K562 (cell line): ENCODE measurements at regions not wholly inside any gene's neighbourhood (a gene's known extent, or its start where the extent isn't known, plus 50 kb on each side); places are given as distances from the start of the nearest gene placed in this dataset.

Experiments
- ATAC-seq: fragments of 200-7000 bp; cut with Tn5 transposase; 3 replicates; pipeline ENCODE4 v1.9.1; 2020; ENCODE audit warnings: moderate library complexity
- BruUV-seq: library from RNA; stranded (reverse); fragments of 400-500 nt; replicated peaks from 2 replicates; lab custom pipeline; 2021; lab: Mats Ljungman, UMichigan
- CTCF ChIA-PET: fragments of 300-600 bp; formaldehyde crosslinking; extraction: SDS; loops from one replicate; lab custom pipeline; 2021; ENCODE audit warnings: low intra/inter-chr PET ratio; lab: Yijun Ruan, JAX
- POLR2A ChIA-PET: fragments of 300-600, 350-650 bp; sonication (Branson Sonifier 250); formaldehyde crosslinking; extraction: SDS; loops from one replicate; lab custom pipeline; 2021; ENCODE audit warnings: antibody characterized with exemption, inconsistent platforms; lab: Yijun Ruan, JAX
- DNase-seq, 4 experiments: peaks; one replicate each; pipeline versions ENCODE4 v3.0.0 to v3.0.0-alpha.2; 2011 to 2018; ENCODE audit warnings: low spot score in 3 of 4, mixed read lengths in 3 of 4; ENCODE audit errors: extremely low read depth in 1 of 4
- FAIRE-seq: peaks from 2 replicates; lab custom pipeline; 2011; peaks lifted over from hg19 to GRCh38; lab: Jason Lieb, UNC
- H2AFZ ChIP-seq: 2 replicates; pipeline ENCODE4 v1.6.0; 2011; ENCODE audit warnings: low read depth, low read length, control low read depth, inconsistent platforms
- H3K27ac ChIP-seq: fragments of 200-600 bp; 3 replicates; pipeline ENCODE4 v1.8.0; 2011; ENCODE audit warnings: low read depth, mild to moderate bottlenecking, control low read depth, inconsistent platforms, low read length, moderate library complexity, mixed read lengths; ENCODE audit errors: extremely low read depth
- H3K27me3 ChIP-seq, 2 experiments: fragments of 300-600 bp in 1 of 2; 2 replicates in 1 of 2; 3 replicates in 1 of 2; pipeline versions ENCODE4 v1.6.0 to v1.8.0; 2011; ENCODE audit warnings: inconsistent platforms in 2 of 2, low read length in 2 of 2, mild to moderate bottlenecking in 1 of 2, mixed read lengths in 1 of 2, moderate library complexity in 1 of 2; ENCODE audit not compliant: control insufficient read depth in 2 of 2, insufficient read depth in 2 of 2
- H3K36me3 ChIP-seq: fragments of 300-600 bp; 3 replicates; pipeline ENCODE4 v1.8.0; 2011; ENCODE audit warnings: mild to moderate bottlenecking, low read length, inconsistent platforms; ENCODE audit not compliant: control insufficient read depth, insufficient read depth
- H3K4me1 ChIP-seq, 2 experiments: fragments of 200-600 bp in 1 of 2; replicated peaks in 1 of 2; 2 replicates in 1 of 2; 3 replicates in 1 of 2; pipeline versions ENCODE4 v1.5.1 to v1.8.0; 2011; ENCODE audit warnings: inconsistent platforms in 2 of 2, low read length in 2 of 2, mild to moderate bottlenecking in 1 of 2, mixed read lengths in 1 of 2, moderate library complexity in 1 of 2; ENCODE audit not compliant: control insufficient read depth in 2 of 2, insufficient read depth in 2 of 2
- H3K4me2 ChIP-seq: 2 replicates; pipeline ENCODE4 v1.6.1; 2011; ENCODE audit warnings: low read length, control low read depth, inconsistent platforms, mixed read lengths; ENCODE audit not compliant: insufficient read depth
- H3K4me3 ChIP-seq: fragments of 200-600 bp; sonication (generic), shearing (Covaris generic); 2 replicates; pipeline ENCODE4 v1.5.1; 2016; ENCODE audit warnings: control low read depth, inconsistent platforms
- H3K79me2 ChIP-seq: fragments of 200-600 bp; 3 replicates; pipeline ENCODE4 v1.8.0; 2011; ENCODE audit warnings: low read length, inconsistent platforms; ENCODE audit not compliant: control insufficient read depth, insufficient read depth
- H3K9ac ChIP-seq, 2 experiments: 2 replicates each; pipeline versions ENCODE4 v1.6.0 to v1.6.1; 2011; ENCODE audit warnings: low read depth in 2 of 2, low read length in 2 of 2, control low read depth in 1 of 2, inconsistent platforms in 1 of 2, mild to moderate bottlenecking in 1 of 2, mixed read lengths in 1 of 2; ENCODE audit not compliant: insufficient read depth in 1 of 2
- H3K9me1 ChIP-seq: one replicate; pipeline ENCODE4 v1.6.0; 2011; ENCODE audit warnings: inconsistent platforms, mild to moderate bottlenecking, low read length, moderate library complexity; ENCODE audit not compliant: control insufficient read depth, insufficient read depth
- H3K9me3 ChIP-seq: replicated peaks from 2 replicates; pipeline ENCODE4 v1.5.1; 2011; ENCODE audit warnings: low read depth, low read length, inconsistent platforms; ENCODE audit not compliant: control insufficient read depth, insufficient read depth
- H4K20me1 ChIP-seq: replicated peaks from 2 replicates; pipeline ENCODE4 v1.6.1; 2011; ENCODE audit warnings: low read length, inconsistent platforms, mixed read lengths; ENCODE audit not compliant: control insufficient read depth, insufficient read depth
- CAMTA2 ChIP-seq: fragments of 250-450 bp; sonication (Bioruptor Pico); conservative IDR thresholded peaks from 2 replicates; pipeline ENCODE4 v1.5.1; 2022
- NFIC ChIP-seq: fragments of 450-650 bp; IDR thresholded peaks from 2 replicates; pipeline ENCODE4 v1.6.1; 2017; ENCODE audit warnings: mild to moderate bottlenecking, inconsistent platforms
- RBM14 ChIP-seq: fragments of 200-400 bp; formaldehyde crosslinking; IDR thresholded peaks from 2 replicates; pipeline ENCODE4 v1.6.1; 2018; ENCODE audit warnings: low read depth, mild to moderate bottlenecking, low read length, moderate library complexity, borderline replicate concordance; ENCODE audit not compliant: insufficient read depth
- RBM22 ChIP-seq: fragments of 200-400 bp; formaldehyde crosslinking; IDR thresholded peaks from 2 replicates; pipeline ENCODE4 v1.6.1; 2018; ENCODE audit warnings: low read length, low read depth; ENCODE audit not compliant: poor library complexity, severe bottlenecking
- ZFP30 ChIP-seq: fragments of 250-450 bp; sonication (Bioruptor Pico); IDR thresholded peaks from 2 replicates; pipeline ENCODE4 v1.8.0; 2022; ENCODE audit warnings: moderate library complexity, mild to moderate bottlenecking, inconsistent platforms, borderline replicate concordance
- ZFPM2 ChIP-seq: fragments of 250-450 bp; sonication (Bioruptor Pico); IDR thresholded peaks from 2 replicates; pipeline ENCODE4 v1.5.1; 2022; ENCODE audit warnings: mild to moderate bottlenecking
- ZNF146 ChIP-seq: IDR thresholded peaks from one replicate; pipeline ENCODE4 v1.6.1; 2018; ENCODE audit warnings: missing compliant biosample characterization; ENCODE audit not compliant: unreplicated experiment
- ZNF41 ChIP-seq: fragments of 250-450 bp; sonication (Bioruptor Pico); conservative IDR thresholded peaks from 2 replicates; pipeline ENCODE4 v1.4.0; 2020; ENCODE audit warnings: mild to moderate bottlenecking
- ZNF507 ChIP-seq: conservative IDR thresholded peaks from 2 replicates; pipeline ENCODE4 v1.6.1; 2017; ENCODE audit warnings: missing genetic modification characterization, missing compliant biosample characterization
- WGBS: fragments of 100-300 bp; shearing (Covaris generic); methylation state at CpG from one replicate; pipeline ENCODE4 v1.1.6; 2016; ENCODE audit warnings: low coverage, mixed read lengths; ENCODE audit not compliant: insufficient coverage; ENCODE audit errors: missing lambda C conversion rate; 5-methylcytosine and 5-hydroxymethylcytosine counted together
- in situ Hi-C: fragments of 300-500 bp; cut with MboI; formaldehyde crosslinking; loops from 4 replicates; pipeline ENCODE4 v1.15.0; 2018; ENCODE audit warnings: inconsistent platforms, mixed read lengths
- intact Hi-C: fragments of 100-400 bp; cut with micrococcal nuclease; formaldehyde crosslinking; loops from 2 replicates; pipeline ENCODE4 v1.14.2; 2022
- TF ChIP-seq, protein P1 (sequence below): fragments of 250-450 bp; sonication (Bioruptor Pico); IDR thresholded peaks from 2 replicates; pipeline ENCODE4 v1.5.0; 2021; ENCODE audit warnings: mild to moderate bottlenecking, moderate library complexity
- TF ChIP-seq, protein P2 (sequence below), 2 experiments: fragments of 250-450 bp in 1 of 2; fragments of 450-650 bp in 1 of 2; sonication (Bioruptor Pico) in 1 of 2; IDR thresholded peaks; 2 replicates each; pipeline versions ENCODE4 v1.6.1 to v1.8.0; 2016 to 2021; ENCODE audit warnings: mild to moderate bottlenecking in 2 of 2, moderate library complexity in 2 of 2, missing compliant biosample characterization in 1 of 2, missing genetic modification characterization in 1 of 2
- TF ChIP-seq, protein P3 (sequence below): sonication (generic); formaldehyde crosslinking; IDR thresholded peaks from 2 replicates; pipeline ENCODE4 v1.8.0; 2023; ENCODE audit warnings: missing genetic modification reagents, mild to moderate bottlenecking, borderline replicate concordance

DNA sequence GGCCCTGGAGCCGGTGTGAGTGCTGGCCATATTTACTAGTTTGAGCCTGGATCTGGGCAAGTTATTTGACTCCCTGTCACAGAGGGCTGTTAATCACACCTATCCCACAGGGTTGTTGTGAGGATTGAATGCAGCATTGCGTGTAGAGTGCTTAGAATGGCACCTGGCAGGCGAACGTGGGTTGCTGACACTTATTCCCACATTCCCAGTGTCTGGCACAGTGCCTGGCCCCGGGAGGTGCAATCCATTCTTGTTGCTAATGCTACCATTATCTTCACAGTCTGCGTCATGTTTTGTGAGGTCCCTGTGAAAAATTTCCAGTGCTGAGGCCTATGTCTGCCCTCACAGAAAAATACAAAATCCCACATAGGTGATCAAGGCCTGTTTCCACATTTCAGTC, 66.1 kb downstream of the CD2 start:
- FAIRE-seq = no peak
- POLR2A ChIA-PET = no interaction called here
- H2AFZ ChIP-seq = peak overlapping the region; percentile 29; the same call in 1 of the 2 replicates
- TF ChIP-seq ZFPM2 (CRISPR knock-in tag) (no peak), RBM14 (no peak), CAMTA2 (CRISPR knock-in tag) (no peak), ZNF146 (CRISPR knock-in tag) (no peak), RBM22 (no peak), ZFP30 (CRISPR knock-in tag) (no peak), ZNF507 (no peak), NFIC (no peak), ZNF41 (CRISPR knock-in tag) (no peak)
- TF ChIP-seq, protein P1, sequence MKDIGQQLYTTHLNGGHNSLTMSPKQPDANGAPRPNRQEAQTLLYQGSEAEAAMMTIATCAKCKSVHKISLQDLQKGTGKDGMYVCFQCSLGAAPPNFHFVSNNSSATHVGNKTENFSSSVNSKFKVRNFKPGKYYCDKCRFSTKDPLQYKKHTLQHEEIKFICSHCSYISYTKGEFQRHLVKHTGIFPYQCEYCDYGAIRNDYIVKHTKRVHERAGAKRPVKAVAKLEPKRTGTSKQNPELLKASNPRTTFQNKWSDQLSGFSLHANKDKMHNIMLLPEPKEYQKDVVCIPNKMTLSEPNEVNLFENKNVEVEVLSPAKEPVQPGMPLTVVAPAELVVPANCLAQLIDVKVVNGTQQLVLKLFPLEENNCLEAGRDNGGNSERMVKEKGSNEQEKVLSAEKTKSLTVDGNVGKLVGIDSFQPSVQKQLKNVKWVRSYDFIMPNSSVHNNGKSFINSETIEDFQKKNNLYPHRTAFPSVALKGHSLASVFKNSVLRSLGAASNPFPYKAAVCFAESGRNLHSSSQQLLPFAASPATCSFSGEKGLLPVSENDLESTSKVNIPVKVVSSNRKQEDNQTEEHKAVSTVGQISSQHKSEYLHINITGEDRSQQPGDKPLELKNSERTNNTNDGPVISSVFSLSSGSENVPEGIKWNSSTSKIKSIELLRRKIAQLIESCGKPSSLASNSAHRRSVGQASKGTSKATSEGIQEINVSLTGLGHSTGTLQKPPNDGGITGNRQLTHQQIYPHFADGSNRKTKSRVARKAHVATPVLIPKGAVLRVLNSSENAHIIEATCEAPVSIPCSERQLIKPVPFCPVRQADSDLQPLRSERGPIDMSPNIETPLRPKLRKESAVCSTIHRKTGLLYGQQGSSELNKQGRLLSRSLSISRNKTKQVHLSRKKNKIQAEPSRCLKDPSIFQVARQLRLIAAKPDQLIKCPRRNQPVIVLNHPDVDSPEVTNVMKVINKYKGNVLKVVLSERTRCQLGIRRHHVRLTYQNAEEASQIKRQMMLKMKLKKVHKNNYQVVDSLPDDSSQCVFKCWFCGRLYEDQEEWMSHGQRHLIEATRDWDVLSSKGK (CRISPR knock-in tag) = no peak
- TF ChIP-seq, protein P2, sequence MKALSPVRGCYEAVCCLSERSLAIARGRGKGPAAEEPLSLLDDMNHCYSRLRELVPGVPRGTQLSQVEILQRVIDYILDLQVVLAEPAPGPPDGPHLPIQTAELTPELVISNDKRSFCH (CRISPR knock-in tag; IDR thresholded peaks at IDR 0.05) = no peak
- TF ChIP-seq, protein P2 (tag; IDR thresholded peaks at IDR 0.05) = no peak
- TF ChIP-seq, protein P3, sequence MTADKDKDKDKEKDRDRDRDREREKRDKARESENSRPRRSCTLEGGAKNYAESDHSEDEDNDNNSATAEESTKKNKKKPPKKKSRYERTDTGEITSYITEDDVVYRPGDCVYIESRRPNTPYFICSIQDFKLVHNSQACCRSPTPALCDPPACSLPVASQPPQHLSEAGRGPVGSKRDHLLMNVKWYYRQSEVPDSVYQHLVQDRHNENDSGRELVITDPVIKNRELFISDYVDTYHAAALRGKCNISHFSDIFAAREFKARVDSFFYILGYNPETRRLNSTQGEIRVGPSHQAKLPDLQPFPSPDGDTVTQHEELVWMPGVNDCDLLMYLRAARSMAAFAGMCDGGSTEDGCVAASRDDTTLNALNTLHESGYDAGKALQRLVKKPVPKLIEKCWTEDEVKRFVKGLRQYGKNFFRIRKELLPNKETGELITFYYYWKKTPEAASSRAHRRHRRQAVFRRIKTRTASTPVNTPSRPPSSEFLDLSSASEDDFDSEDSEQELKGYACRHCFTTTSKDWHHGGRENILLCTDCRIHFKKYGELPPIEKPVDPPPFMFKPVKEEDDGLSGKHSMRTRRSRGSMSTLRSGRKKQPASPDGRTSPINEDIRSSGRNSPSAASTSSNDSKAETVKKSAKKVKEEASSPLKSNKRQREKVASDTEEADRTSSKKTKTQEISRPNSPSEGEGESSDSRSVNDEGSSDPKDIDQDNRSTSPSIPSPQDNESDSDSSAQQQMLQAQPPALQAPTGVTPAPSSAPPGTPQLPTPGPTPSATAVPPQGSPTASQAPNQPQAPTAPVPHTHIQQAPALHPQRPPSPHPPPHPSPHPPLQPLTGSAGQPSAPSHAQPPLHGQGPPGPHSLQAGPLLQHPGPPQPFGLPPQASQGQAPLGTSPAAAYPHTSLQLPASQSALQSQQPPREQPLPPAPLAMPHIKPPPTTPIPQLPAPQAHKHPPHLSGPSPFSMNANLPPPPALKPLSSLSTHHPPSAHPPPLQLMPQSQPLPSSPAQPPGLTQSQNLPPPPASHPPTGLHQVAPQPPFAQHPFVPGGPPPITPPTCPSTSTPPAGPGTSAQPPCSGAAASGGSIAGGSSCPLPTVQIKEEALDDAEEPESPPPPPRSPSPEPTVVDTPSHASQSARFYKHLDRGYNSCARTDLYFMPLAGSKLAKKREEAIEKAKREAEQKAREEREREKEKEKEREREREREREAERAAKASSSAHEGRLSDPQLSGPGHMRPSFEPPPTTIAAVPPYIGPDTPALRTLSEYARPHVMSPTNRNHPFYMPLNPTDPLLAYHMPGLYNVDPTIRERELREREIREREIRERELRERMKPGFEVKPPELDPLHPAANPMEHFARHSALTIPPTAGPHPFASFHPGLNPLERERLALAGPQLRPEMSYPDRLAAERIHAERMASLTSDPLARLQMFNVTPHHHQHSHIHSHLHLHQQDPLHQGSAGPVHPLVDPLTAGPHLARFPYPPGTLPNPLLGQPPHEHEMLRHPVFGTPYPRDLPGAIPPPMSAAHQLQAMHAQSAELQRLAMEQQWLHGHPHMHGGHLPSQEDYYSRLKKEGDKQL = no peak

More for the DNA sequence above, 66.1 kb downstream of the CD2 start:
- Histone ChIP-seq H4K20me1 (no peaks in the 10 kb centered on the region), H3K4me3 (no peak overlapping the region), H3K4me1 (peaks cover 4 to 20% of the 10 kb centered on the region in 2 experiments), H3K79me2 (no peaks in the 10 kb centered on the region), H3K4me2 (no peak overlapping the region), H3K36me3 (no peaks in the 10 kb centered on the region), H3K27me3 (no peaks in the 10 kb centered on the region), H3K9ac (no peak overlapping the region), H3K27ac (no peak overlapping the region), H3K9me1 (no peaks in the 10 kb centered on the region), H3K9me3 (no peaks in the 10 kb centered on the region)
- CTCF ChIA-PET = no interaction called here
- intact Hi-C loops (no loop called here), in situ Hi-C loops (loop anchor here (5.0 kb wide), 2 partner anchors 78 to 243 kb away; no protein-coding TSS in a partner anchor)
- no peak for ATAC-seq
- BruUV-seq = no TSS peak
- 51% methylated on average over 6 of the region's 6 CpGs for WGBS
- no peak for DNase-seq
